GM12878 (cell line): ENCODE measurements at regions not wholly inside any gene's neighbourhood (a gene's known extent, or its start where the extent isn't known, plus 50 kb on each side); places are given as distances from the start of the nearest gene placed in this dataset.

Experiments
- ATAC-seq: fragments of 200-7000 bp; cut with Tn5 transposase; 3 replicates; pipeline ENCODE4 v1.9.1; 2020; ENCODE audit warnings: mild to moderate bottlenecking, moderate library complexity
- BruUV-seq: library from RNA; stranded (reverse); fragments of 400-500 nt; replicated peaks from 2 replicates; lab custom pipeline; 2021; lab: Mats Ljungman, UMichigan
- CTCF ChIA-PET: fragments of 300-600 bp; sonication (Branson Sonifier 250); formaldehyde crosslinking; extraction: SDS; loops from one replicate; lab custom pipeline; 2021; ENCODE audit warnings: inconsistent platforms; lab: Yijun Ruan, JAX
- POLR2A ChIA-PET: fragments of 350-600 bp; formaldehyde crosslinking; extraction: SDS; loops from one replicate; lab custom pipeline; 2021; ENCODE audit warnings: inconsistent platforms; lab: Charles Lee
- RAD21 ChIA-PET: fragments of 300-600 bp; sonication (Branson Sonifier 250); formaldehyde crosslinking; loops from one replicate; lab custom pipeline; 2023; ENCODE audit warnings: antibody characterized with exemption; ENCODE audit not compliant: unreplicated experiment; lab: Charles Lee
- SMC1A ChIA-PET: fragments of 300-600 bp; sonication (Branson Sonifier 250); formaldehyde crosslinking; loops from one replicate; lab custom pipeline; 2023; ENCODE audit not compliant: unreplicated experiment, uncharacterized antibody; lab: Charles Lee
- DNase-seq: peaks from one replicate; pipeline ENCODE4 v3.0.0-alpha.2; 2011; ENCODE audit warnings: low read depth, low spot score
- FAIRE-seq: peaks from 3 replicates; lab custom pipeline; 2011; peaks lifted over from hg19 to GRCh38; lab: Jason Lieb, UNC
- H2AFZ ChIP-seq: 2 replicates; pipeline ENCODE4 v1.6.0; 2011; ENCODE audit warnings: low read depth, low read length, control low read depth; ENCODE audit not compliant: control insufficient read depth
- H3K27ac ChIP-seq: 2 replicates; pipeline ENCODE4 v1.5.1; 2011; ENCODE audit warnings: control low read depth; ENCODE audit not compliant: control insufficient read depth, insufficient read depth
- H3K27me3 ChIP-seq, 2 experiments: replicated peaks in 1 of 2; 2 replicates each; pipeline versions ENCODE4 v1.6.0 to v1.6.1; 2011; ENCODE audit warnings: low read length in 1 of 2; ENCODE audit not compliant: control insufficient read depth in 2 of 2, insufficient read depth in 2 of 2
- H3K36me3 ChIP-seq, 2 experiments: 2 replicates each; pipeline ENCODE4 v1.5.1; 2011; ENCODE audit warnings: low read length in 1 of 2; ENCODE audit not compliant: control insufficient read depth in 2 of 2, insufficient read depth in 2 of 2
- H3K4me1 ChIP-seq: 2 replicates; pipeline ENCODE4 v1.6.1; 2011; ENCODE audit warnings: mild to moderate bottlenecking, low read length, moderate library complexity, mixed read lengths; ENCODE audit not compliant: control insufficient read depth, insufficient read depth
- H3K4me2 ChIP-seq: 2 replicates; pipeline ENCODE4 v1.6.0; 2011; ENCODE audit warnings: control low read depth; ENCODE audit not compliant: control insufficient read depth, insufficient read depth
- H3K4me3 ChIP-seq: fragments of 200-600 bp; sonication (generic); 2 replicates; pipeline ENCODE4 v1.5.1; 2016
- H3K79me2 ChIP-seq: 2 replicates; pipeline ENCODE4 v1.6.0; 2011; ENCODE audit warnings: low read length; ENCODE audit not compliant: control insufficient read depth, insufficient read depth
- H3K9ac ChIP-seq: 2 replicates; pipeline ENCODE4 v1.8.0; 2011; ENCODE audit warnings: low read length, control low read depth, mixed read lengths; ENCODE audit not compliant: control insufficient read depth, insufficient read depth
- H3K9me3 ChIP-seq: replicated peaks from 3 replicates; pipeline ENCODE4 v1.5.1; 2011; ENCODE audit warnings: mild to moderate bottlenecking, low read length; ENCODE audit not compliant: control insufficient read depth, insufficient read depth
- H4K20me1 ChIP-seq: 2 replicates; pipeline ENCODE4 v1.6.0; 2011; ENCODE audit not compliant: control insufficient read depth, insufficient read depth
- E2F4 ChIP-seq: IDR thresholded peaks from 2 replicates; pipeline ENCODE4 v1.6.1; 2012; ENCODE audit warnings: low read depth, low read length, improper control_type of control experiment
- EED ChIP-seq: sonication (generic); IDR thresholded peaks from 2 replicates; pipeline ENCODE4 v1.6.1; 2016; ENCODE audit warnings: antibody characterized with exemption, low read depth
- HDGF ChIP-seq: fragments of 450-650 bp; IDR thresholded peaks from 2 replicates; pipeline ENCODE4 v1.6.1; 2016; ENCODE audit warnings: antibody characterized with exemption
- LARP7 ChIP-seq: fragments of 450-650 bp; IDR thresholded peaks from 2 replicates; pipeline ENCODE4 v1.6.1; 2017; ENCODE audit warnings: mild to moderate bottlenecking
- MAX ChIP-seq: IDR thresholded peaks from 2 replicates; pipeline ENCODE4 v1.6.1; 2012; ENCODE audit warnings: low read depth, low read length, improper control_type of control experiment
- MYC ChIP-seq: IDR thresholded peaks from 2 replicates; pipeline ENCODE4 v1.6.1; 2011; ENCODE audit warnings: mild to moderate bottlenecking, low read length, moderate library complexity, inconsistent platforms; ENCODE audit not compliant: insufficient read depth, insufficient replicate concordance, insufficient read length, severe bottlenecking
- NR2F1 ChIP-seq: fragments of 450-650 bp; conservative IDR thresholded peaks from 2 replicates; pipeline ENCODE4 v1.6.1; 2017; ENCODE audit warnings: mild to moderate bottlenecking
- RUNX3 ChIP-seq: IDR thresholded peaks from 2 replicates; pipeline ENCODE4 v1.6.1; 2012; ENCODE audit warnings: low read length, inconsistent platforms
- SKIL ChIP-seq: fragments of 450-650 bp; IDR thresholded peaks from 2 replicates; pipeline ENCODE4 v1.6.1; 2017; ENCODE audit warnings: mild to moderate bottlenecking, low read depth, inconsistent platforms; ENCODE audit not compliant: poor library complexity, severe bottlenecking
- SMAD5 ChIP-seq: IDR thresholded peaks from 2 replicates; pipeline ENCODE4 v1.6.1; 2016; ENCODE audit warnings: antibody characterized with exemption, low read depth
- ZBTB40 ChIP-seq: fragments of 450-650 bp; IDR thresholded peaks from 2 replicates; pipeline ENCODE4 v1.6.1; 2016; ENCODE audit warnings: mild to moderate bottlenecking, moderate library complexity, borderline replicate concordance
- ZNF622 ChIP-seq: fragments of 450-650 bp; IDR thresholded peaks from 2 replicates; pipeline ENCODE4 v1.6.1; 2017; ENCODE audit warnings: mild to moderate bottlenecking, inconsistent platforms
- WGBS: methylation state at CpG from one replicate; pipeline ENCODE4 v1.1.6; 2016; ENCODE audit warnings: low lambda C conversion rate; ENCODE audit not compliant: insufficient replicate concordance, insufficient coverage; ENCODE audit errors: missing lambda C conversion rate; 5-methylcytosine and 5-hydroxymethylcytosine counted together
- in situ Hi-C: fragments of 300-500 bp; cut with MboI; formaldehyde crosslinking; loops from 9 replicates; pipeline ENCODE4 v1.14.3; 2018; ENCODE audit warnings: mixed read lengths
- intact Hi-C: fragments of 100-400 bp; cut with micrococcal nuclease; formaldehyde crosslinking; loops from one replicate; pipeline ENCODE4 v1.14.2; 2022; ENCODE audit not compliant: unreplicated experiment

- no peak for TF ChIP-seq ZBTB40
Measured at GRCh38 chr15:29888646-29889045, 66.4 kb upstream of the TJP1 start (continued).

- H3K4me2 ChIP-seq, result no peak overlapping the region
- in situ Hi-C loops, result no loop called here
- POLR2A ChIA-PET, result no interaction called here
- no TSS peak for BruUV-seq
- H3K36me3 ChIP-seq, result no peaks in the 10 kb centered on the region
- no peaks in the 10 kb centered on the region for H3K4me1 ChIP-seq
- DNase-seq, result no peak
- WGBS, result 17% methylated on average over 2 of the region's 2 CpGs
- intact Hi-C loops, result no loop called here
- no peaks in the 10 kb centered on the region for H3K9me3 ChIP-seq
- no peak for ATAC-seq
- no peak overlapping the region for H3K27ac ChIP-seq
- CTCF ChIA-PET, result no interaction called here
- H2AFZ ChIP-seq, result no peak overlapping the region
- RAD21 ChIA-PET, result no interaction called here
- no peaks in the 10 kb centered on the region for H3K79me2 ChIP-seq
- no peak overlapping the region for H3K4me3 ChIP-seq
- SMC1A ChIA-PET, result no interaction called here
- no peaks in the 10 kb centered on the region for H4K20me1 ChIP-seq
- H3K9ac ChIP-seq, result no peak overlapping the region
- no peaks in the 10 kb centered on the region for H3K27me3 ChIP-seq
- no peak for FAIRE-seq
- TF ChIP-seq NR2F1 (no peak), ZNF622 (no peak), RUNX3 (no peak), SMAD5 (no peak), SKIL (no peak), EED (no peak), MYC (no peak), HDGF (no peak), MAX (no peak), LARP7 (no peak), E2F4 (no peak), ZBTB40 (no peak)
Measured at GRCh38 chr15:29887721-29888120, 65.5 kb upstream of the TJP1 start.
